ENCODE measurements at regions not wholly inside any gene's neighbourhood (a gene's known extent, or its start where the extent isn't known, plus 50 kb on each side); places are given as distances from the start of the nearest gene placed in this dataset.

GRCh38 chr9:28034242-28034641 lies 461.0 kb upstream of the C9orf72 start:
- TF ChIP-seq EED (CRISPR knock-in tag; IDR thresholded peaks at IDR 0.05): no peak
- TF ChIP-seq, protein P1, sequence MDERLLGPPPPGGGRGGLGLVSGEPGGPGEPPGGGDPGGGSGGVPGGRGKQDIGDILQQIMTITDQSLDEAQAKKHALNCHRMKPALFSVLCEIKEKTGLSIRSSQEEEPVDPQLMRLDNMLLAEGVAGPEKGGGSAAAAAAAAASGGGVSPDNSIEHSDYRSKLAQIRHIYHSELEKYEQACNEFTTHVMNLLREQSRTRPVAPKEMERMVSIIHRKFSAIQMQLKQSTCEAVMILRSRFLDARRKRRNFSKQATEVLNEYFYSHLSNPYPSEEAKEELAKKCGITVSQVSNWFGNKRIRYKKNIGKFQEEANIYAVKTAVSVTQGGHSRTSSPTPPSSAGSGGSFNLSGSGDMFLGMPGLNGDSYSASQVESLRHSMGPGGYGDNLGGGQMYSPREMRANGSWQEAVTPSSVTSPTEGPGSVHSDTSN (CRISPR knock-in tag; IDR thresholded peaks at IDR 0.05): no peak
- no peak for TF ChIP-seq CTCF (CRISPR knock-in tag; IDR thresholded peaks at IDR 0.05)
- TF ChIP-seq, protein P2, sequence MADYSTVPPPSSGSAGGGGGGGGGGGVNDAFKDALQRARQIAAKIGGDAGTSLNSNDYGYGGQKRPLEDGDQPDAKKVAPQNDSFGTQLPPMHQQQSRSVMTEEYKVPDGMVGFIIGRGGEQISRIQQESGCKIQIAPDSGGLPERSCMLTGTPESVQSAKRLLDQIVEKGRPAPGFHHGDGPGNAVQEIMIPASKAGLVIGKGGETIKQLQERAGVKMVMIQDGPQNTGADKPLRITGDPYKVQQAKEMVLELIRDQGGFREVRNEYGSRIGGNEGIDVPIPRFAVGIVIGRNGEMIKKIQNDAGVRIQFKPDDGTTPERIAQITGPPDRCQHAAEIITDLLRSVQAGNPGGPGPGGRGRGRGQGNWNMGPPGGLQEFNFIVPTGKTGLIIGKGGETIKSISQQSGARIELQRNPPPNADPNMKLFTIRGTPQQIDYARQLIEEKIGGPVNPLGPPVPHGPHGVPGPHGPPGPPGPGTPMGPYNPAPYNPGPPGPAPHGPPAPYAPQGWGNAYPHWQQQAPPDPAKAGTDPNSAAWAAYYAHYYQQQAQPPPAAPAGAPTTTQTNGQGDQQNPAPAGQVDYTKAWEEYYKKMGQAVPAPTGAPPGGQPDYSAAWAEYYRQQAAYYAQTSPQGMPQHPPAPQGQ (CRISPR knock-in tag; IDR thresholded peaks at IDR 0.05; ENCODE audit: borderline replicate concordance): no peak
- TF ChIP-seq MEF2D (CRISPR knock-in tag; IDR thresholded peaks at IDR 0.05): no peak
- TF ChIP-seq NFKBIZ (CRISPR knock-in tag; IDR thresholded peaks at IDR 0.05): no peak
- TF ChIP-seq MTF2 (CRISPR knock-in tag; IDR thresholded peaks at IDR 0.05; ENCODE audit: borderline replicate concordance): no peak
- TF ChIP-seq, protein P3, sequence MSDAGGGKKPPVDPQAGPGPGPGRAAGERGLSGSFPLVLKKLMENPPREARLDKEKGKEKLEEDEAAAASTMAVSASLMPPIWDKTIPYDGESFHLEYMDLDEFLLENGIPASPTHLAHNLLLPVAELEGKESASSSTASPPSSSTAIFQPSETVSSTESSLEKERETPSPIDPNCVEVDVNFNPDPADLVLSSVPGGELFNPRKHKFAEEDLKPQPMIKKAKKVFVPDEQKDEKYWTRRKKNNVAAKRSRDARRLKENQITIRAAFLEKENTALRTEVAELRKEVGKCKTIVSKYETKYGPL (CRISPR knock-in tag; IDR thresholded peaks at IDR 0.05): no peak
- TF ChIP-seq ZEB1 (IDR thresholded peaks at IDR 0.05; ENCODE audit: insufficient replicate concordance, low read depth): no peak
